RWPE2 (cell line): ENCODE measurements at regions not wholly inside any gene's neighbourhood (a gene's known extent, or its start where the extent isn't known, plus 50 kb on each side); places are given as distances from the start of the nearest gene placed in this dataset.

Experiments used
- ATAC-seq: fragments of 200-7000 bp; cut with Tn5 transposase; 3 replicates; pipeline ENCODE4 v1.9.1; 2021; ENCODE audit warnings: low read depth
- DNase-seq: peaks from one replicate; pipeline ENCODE4 v3.0.0-alpha.2; 2020; ENCODE audit warnings: low spot score
- H3K27ac ChIP-seq: fragments of 450-650 bp; 2 replicates; pipeline ENCODE4 v1.5.1; 2017; ENCODE audit warnings: mild to moderate bottlenecking; ENCODE audit not compliant: poor library complexity, severe bottlenecking
- H3K27me3 ChIP-seq: fragments of 250-450 bp; sonication (Bioruptor Pico); 2 replicates; pipeline ENCODE4 v1.5.1; 2021; ENCODE audit warnings: mild to moderate bottlenecking, moderate library complexity; ENCODE audit not compliant: insufficient read depth, poor library complexity, severe bottlenecking
- H3K36me3 ChIP-seq: fragments of 250-450 bp; sonication (Bioruptor Pico); 2 replicates; pipeline ENCODE4 v1.5.1; 2020; ENCODE audit warnings: low read depth, mild to moderate bottlenecking, moderate library complexity
- H3K4me1 ChIP-seq: fragments of 250-450 bp; sonication (Bioruptor Pico); 2 replicates; pipeline ENCODE4 v1.5.1; 2021; ENCODE audit warnings: mild to moderate bottlenecking, moderate library complexity; ENCODE audit not compliant: insufficient read depth, poor library complexity, severe bottlenecking
- H3K4me3 ChIP-seq: fragments of 250-450 bp; sonication (Bioruptor Pico); 2 replicates; pipeline ENCODE4 v1.5.1; 2021; ENCODE audit warnings: mild to moderate bottlenecking, moderate library complexity; ENCODE audit not compliant: severe bottlenecking
- H3K9me3 ChIP-seq: fragments of 250-450 bp; sonication (Bioruptor Pico); 2 replicates; pipeline ENCODE4 v1.5.1; 2021; ENCODE audit warnings: mild to moderate bottlenecking, moderate library complexity; ENCODE audit not compliant: severe bottlenecking
- TF ChIP-seq, protein P1 (sequence below): fragments of 450-650 bp; IDR thresholded peaks from one replicate; pipeline ENCODE4 v1.5.1; 2017; ENCODE audit warnings: mild to moderate bottlenecking, moderate library complexity; ENCODE audit not compliant: poor library complexity, severe bottlenecking

DNA sequence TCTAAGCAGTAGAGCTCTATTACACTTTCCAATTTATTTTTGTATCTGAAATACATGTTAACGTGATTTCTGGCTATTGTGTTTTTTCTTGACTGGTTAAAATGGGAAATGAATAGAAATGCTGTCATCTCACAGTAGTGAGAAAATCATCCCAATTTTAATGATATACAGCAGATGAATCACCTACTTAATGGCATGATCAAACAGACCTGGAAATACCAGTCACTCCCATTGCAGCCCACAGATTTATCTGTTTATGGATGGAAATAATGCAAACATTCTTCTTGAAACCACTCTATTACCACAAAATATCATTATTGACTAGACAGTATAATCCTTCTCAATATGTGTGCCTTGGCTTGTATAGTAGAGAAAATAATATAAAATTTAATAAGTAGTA is 497.8 kb upstream of the ADAMTS5 start:
- Histone ChIP-seq H3K27me3 (no peaks in the 10 kb centered on the region), H3K9me3 (no peaks in the 10 kb centered on the region), H3K4me1 (no peaks in the 10 kb centered on the region), H3K4me3 (no peak overlapping the region), H3K27ac (no peak overlapping the region), H3K36me3 (no peaks in the 10 kb centered on the region)
- TF ChIP-seq, protein P1, sequence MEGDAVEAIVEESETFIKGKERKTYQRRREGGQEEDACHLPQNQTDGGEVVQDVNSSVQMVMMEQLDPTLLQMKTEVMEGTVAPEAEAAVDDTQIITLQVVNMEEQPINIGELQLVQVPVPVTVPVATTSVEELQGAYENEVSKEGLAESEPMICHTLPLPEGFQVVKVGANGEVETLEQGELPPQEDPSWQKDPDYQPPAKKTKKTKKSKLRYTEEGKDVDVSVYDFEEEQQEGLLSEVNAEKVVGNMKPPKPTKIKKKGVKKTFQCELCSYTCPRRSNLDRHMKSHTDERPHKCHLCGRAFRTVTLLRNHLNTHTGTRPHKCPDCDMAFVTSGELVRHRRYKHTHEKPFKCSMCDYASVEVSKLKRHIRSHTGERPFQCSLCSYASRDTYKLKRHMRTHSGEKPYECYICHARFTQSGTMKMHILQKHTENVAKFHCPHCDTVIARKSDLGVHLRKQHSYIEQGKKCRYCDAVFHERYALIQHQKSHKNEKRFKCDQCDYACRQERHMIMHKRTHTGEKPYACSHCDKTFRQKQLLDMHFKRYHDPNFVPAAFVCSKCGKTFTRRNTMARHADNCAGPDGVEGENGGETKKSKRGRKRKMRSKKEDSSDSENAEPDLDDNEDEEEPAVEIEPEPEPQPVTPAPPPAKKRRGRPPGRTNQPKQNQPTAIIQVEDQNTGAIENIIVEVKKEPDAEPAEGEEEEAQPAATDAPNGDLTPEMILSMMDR = no peak
- ATAC-seq (no peak; the same call in 2 of the 3 replicates), DNase-seq (no peak)

DNA sequence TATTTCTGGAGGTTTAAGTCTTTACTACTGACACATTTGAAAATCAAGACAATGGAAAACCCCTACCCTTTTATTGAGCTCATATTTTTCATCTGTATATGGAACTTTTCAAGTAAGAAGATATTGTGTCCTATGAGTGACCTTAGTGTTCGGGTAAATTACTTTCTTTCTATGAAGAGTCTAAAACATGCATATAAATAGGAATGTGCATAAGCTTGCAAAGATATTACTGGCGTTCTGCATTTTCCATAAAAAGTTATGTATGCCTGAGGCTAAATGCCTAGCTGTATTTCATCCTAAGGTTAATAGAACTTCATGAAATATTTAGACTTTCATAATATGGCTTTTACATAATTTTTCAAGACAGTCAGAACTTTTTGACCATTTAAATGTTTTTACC is 495.8 kb upstream of the ADAMTS5 start:
- no peak overlapping the region for H3K4me3 ChIP-seq
- TF ChIP-seq, protein P1 = no peak
- H3K27ac ChIP-seq = no peak overlapping the region
- H3K4me1 ChIP-seq = peaks cover 3% of the 10 kb centered on the region
- H3K9me3 ChIP-seq = no peaks in the 10 kb centered on the region
- no peak for DNase-seq
- H3K27me3 ChIP-seq = no peaks in the 10 kb centered on the region
- no peak for ATAC-seq
- no peaks in the 10 kb centered on the region for H3K36me3 ChIP-seq

DNA sequence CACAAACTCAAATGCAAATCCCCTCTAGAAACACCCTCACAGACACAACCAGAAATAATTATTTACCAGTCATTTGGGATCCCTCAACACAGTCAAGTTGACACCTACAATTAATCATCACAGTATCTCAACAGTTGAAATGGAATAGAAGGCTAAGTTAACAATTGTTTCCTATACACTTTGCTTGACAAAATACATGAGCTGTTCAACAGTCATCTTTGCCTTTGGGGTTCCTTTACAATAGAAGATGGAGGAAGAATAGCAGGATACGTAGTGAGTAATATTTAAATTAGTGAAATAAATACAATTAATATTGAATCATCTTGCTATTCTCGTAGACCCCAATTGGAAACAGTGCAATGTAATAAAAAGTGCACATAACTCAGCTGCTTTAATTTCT is 487.3 kb upstream of the ADAMTS5 start:
- ATAC-seq = no peak
- peaks cover 3% of the 10 kb centered on the region for H3K4me1 ChIP-seq
- H3K36me3 ChIP-seq = no peaks in the 10 kb centered on the region
- no peak overlapping the region for H3K27ac ChIP-seq
- DNase-seq = no peak
- no peaks in the 10 kb centered on the region for H3K9me3 ChIP-seq
- no peak overlapping the region for H3K4me3 ChIP-seq
- H3K27me3 ChIP-seq = no peaks in the 10 kb centered on the region
- TF ChIP-seq, protein P1 = no peak

DNA sequence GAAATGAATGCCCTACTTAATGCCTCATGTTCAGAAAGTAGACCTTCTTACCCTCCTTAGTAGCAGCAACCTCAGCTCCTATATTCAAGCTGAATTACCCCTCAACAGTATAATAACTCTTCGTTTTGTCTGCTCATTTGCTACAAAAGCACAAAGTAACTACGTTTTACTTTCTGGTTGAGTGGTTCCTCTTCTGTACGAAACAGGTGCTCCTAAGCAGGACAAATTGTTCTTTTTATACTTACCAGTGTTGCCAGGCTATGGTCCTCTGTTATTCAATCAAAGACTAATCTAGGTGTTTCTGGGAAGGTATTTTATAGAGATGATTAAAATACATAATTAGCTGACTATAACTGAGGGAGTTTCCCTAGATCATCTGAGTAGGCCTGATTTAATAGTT is 484.2 kb upstream of the ADAMTS5 start:
- TF ChIP-seq, protein P1 = no peak
- H3K36me3 ChIP-seq = no peaks in the 10 kb centered on the region
- H3K27me3 ChIP-seq = no peaks in the 10 kb centered on the region
- no peaks in the 10 kb centered on the region for H3K9me3 ChIP-seq
- ATAC-seq (no peak), DNase-seq (no peak)
- H3K27ac ChIP-seq = no peak overlapping the region
- H3K4me1 ChIP-seq = no peaks in the 10 kb centered on the region
- no peak overlapping the region for H3K4me3 ChIP-seq

DNA sequence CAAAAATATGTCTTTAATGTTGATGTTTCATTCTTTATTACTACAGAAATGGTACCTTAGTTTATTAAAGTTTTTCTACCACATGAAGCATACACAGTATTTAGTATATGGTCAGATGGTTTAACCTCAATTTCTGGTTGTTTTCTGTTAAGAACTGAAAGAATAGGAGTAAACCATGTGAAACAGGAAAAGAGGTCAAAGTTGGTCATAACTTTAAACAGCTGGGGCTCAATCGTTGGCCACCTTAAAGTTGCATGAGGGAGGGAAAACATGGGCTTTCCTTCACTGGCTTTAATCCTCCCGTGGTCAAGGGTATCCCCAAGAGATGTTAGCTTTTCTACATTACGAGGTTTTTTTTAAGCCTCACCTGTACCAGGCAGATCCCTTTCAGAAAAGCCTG is 483.3 kb upstream of the ADAMTS5 start:
- Histone ChIP-seq H3K4me1 (no peaks in the 10 kb centered on the region), H3K4me3 (no peak overlapping the region), H3K27ac (no peak overlapping the region), H3K36me3 (no peaks in the 10 kb centered on the region), H3K27me3 (no peaks in the 10 kb centered on the region), H3K9me3 (no peaks in the 10 kb centered on the region)
- DNase-seq (no peak), ATAC-seq (no peak)
- TF ChIP-seq, protein P1 = no peak
